Body of pancreas (tissue), 4 donors: ENCODE measurements at regions not wholly inside any gene's neighbourhood (a gene's known extent, or its start where the extent isn't known, plus 50 kb on each side); places are given as distances from the start of the nearest gene placed in this dataset.

ENCODE experiments used
- ATAC-seq: fragments of 150-250 bp; one replicate; pipeline ENCODE4 v1.9.1; 2016
- DNase-seq, 4 donors: peaks; one replicate each; pipeline ENCODE4 v3.0.0-alpha.2; 2019
- H3K27ac ChIP-seq, 4 donors: fragments of 200-600 bp; sonication (generic); 1 replicate in 3 of 4; 2 replicates in 1 of 4; pipeline versions ENCODE4 v1.5.1 to v1.6.1; 2016 to 2019; ENCODE audit warnings: mild to moderate bottlenecking in 1 of 4, mixed read lengths in 1 of 4, moderate library complexity in 1 of 4
- H3K27me3 ChIP-seq, 2 donors: fragments of 200-600 bp; sonication (generic); one replicate each; pipeline ENCODE4 v1.6.0; 2016; ENCODE audit warnings: mild to moderate bottlenecking in 1 of 2
- H3K36me3 ChIP-seq, 2 donors: fragments of 200-600 bp; sonication (generic); replicated peaks in 1 of 2; 2 replicates each; pipeline ENCODE4 v1.5.1; 2016; ENCODE audit warnings: low read depth in 2 of 2; ENCODE audit not compliant: insufficient read depth in 1 of 2
- H3K4me1 ChIP-seq: fragments of 200-600 bp; sonication (generic); one replicate; pipeline ENCODE4 v1.6.0; 2016
- H3K4me3 ChIP-seq, 2 donors: fragments of 200-600 bp; sonication (generic); 1 replicate in 1 of 2; 2 replicates in 1 of 2; pipeline ENCODE4 v1.5.1; 2016 to 2019
- H3K9me3 ChIP-seq, 3 donors: fragments of 200-600 bp; sonication (generic); 1 replicate in 2 of 3; 2 replicates in 1 of 3; pipeline ENCODE4 v1.5.1; 2016
- CTCF ChIP-seq, 7 experiments: fragments of 450-650 bp in 4 of 7; fragments of 200-600 bp in 3 of 7; sonication (generic) in 3 of 7; IDR thresholded peaks; one replicate each; pipeline ENCODE4 v1.5.1; 2016 to 2019; ENCODE audit warnings: antibody characterized with exemption in 7 of 7
- POLR2A ChIP-seq, 3 donors: fragments of 450-650 bp; IDR thresholded peaks; one replicate each; pipeline ENCODE4 v1.6.1; 2016; ENCODE audit warnings: antibody characterized with exemption in 3 of 3, mild to moderate bottlenecking in 2 of 3
- WGBS, 2 donors: methylation state at CpG; one replicate each; pipeline ENCODE4 v1.1.5; 2017; 5-methylcytosine and 5-hydroxymethylcytosine counted together
- intact Hi-C: fragments of 100-400 bp; cut with DNase I; formaldehyde crosslinking; loops from one replicate; pipeline ENCODE4 v1.15.1; 2023

- ATAC-seq (no peak), DNase-seq (no peak)
- WGBS, 2 donors: 90% methylated on average over 1 of the region's 1 CpG
- no peaks in the 10 kb centered on the region for H3K27me3 ChIP-seq
- H3K27ac ChIP-seq: no peak overlapping the region
- H3K9me3 ChIP-seq: no peaks in the 10 kb centered on the region
- H3K36me3 ChIP-seq: no peaks in the 10 kb centered on the region
- no peak for TF ChIP-seq POLR2A (IDR thresholded peaks at IDR 0.05)
- TF ChIP-seq CTCF (IDR thresholded peaks at IDR 0.05): no peak
- H3K4me3 ChIP-seq: no peak overlapping the region
- no peaks in the 10 kb centered on the region for H3K4me1 ChIP-seq
- intact Hi-C loops: no loop called here
Observed at GRCh38 chr9:78896479-78896878, 599.6 kb downstream of the PSAT1 start.

- intact Hi-C loops: no loop called here
- ATAC-seq (no peak), DNase-seq (no peak)
- Histone ChIP-seq H3K4me1 (no peaks in the 10 kb centered on the region), H3K36me3 (no peaks in the 10 kb centered on the region), H3K27ac (no peak overlapping the region), H3K27me3 (no peaks in the 10 kb centered on the region), H3K9me3 (no peaks in the 10 kb centered on the region), H3K4me3 (no peak overlapping the region)
- WGBS, 2 donors: 88 to 95% methylated on average over 1 of the region's 1 CpG
- TF ChIP-seq CTCF (IDR thresholded peaks at IDR 0.05): no peak
- no peak for TF ChIP-seq POLR2A (IDR thresholded peaks at IDR 0.05)
Observed at GRCh38 chr9:78898234-78898633, 601.3 kb downstream of the PSAT1 start.

DNA sequence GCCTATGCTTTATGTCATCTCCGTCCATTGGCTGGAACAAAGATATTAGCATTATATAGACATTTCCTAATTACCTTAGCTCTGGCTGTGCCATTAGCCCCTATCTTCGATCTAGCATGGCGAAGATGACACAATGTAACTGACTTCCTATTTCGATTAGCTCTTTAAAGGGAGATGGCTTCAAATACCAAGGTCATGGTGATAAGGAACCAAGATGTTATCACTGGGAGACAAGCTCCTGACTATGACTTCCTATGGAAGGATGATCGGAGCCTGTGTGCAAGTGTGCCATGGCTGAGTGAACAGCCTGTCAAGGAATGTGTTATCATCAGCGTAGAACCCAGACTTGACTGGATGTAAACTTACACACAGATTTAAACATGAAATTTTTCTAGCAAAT, 602.1 kb downstream of the PSAT1 start:
- DNase-seq: no peak
- Histone ChIP-seq H3K36me3 (no peaks in the 10 kb centered on the region), H3K9me3 (no peaks in the 10 kb centered on the region), H3K4me3 (no peak overlapping the region), H3K4me1 (no peaks in the 10 kb centered on the region), H3K27ac (no peak overlapping the region), H3K27me3 (no peaks in the 10 kb centered on the region)
- intact Hi-C loops: no loop called here
- TF ChIP-seq POLR2A (IDR thresholded peaks at IDR 0.05) (no peak), CTCF (IDR thresholded peaks at IDR 0.05) (no peak)
- 90 to 94% methylated on average over 6 of the region's 6 CpGs for WGBS, 2 donors
- ATAC-seq: no peak

DNA sequence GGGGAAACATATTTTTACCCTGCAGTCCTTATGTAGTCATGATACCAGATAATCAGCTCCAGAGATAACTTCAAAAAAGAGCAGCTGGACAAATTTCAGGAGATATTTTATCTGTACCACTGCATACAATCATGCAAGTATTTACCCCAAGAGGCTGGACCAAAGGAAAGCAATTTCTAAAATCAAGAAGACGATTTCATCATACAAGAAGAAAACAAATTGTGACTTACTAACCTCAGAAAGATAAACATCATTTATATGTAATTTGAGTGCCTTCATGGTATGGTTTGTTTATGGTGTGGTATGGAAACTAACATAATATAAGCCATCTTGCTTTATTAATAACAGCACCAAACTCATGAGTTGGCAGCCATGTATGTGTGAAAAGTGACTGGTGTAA, 603.6 kb downstream of the PSAT1 start:
- H3K27ac ChIP-seq: no peak overlapping the region
- no peaks in the 10 kb centered on the region for H3K36me3 ChIP-seq
- no peak for TF ChIP-seq POLR2A (IDR thresholded peaks at IDR 0.05)
- no peak for TF ChIP-seq CTCF (IDR thresholded peaks at IDR 0.05)
- no peaks in the 10 kb centered on the region for H3K9me3 ChIP-seq
- peaks cover 9% of the 10 kb centered on the region for H3K4me1 ChIP-seq
- H3K4me3 ChIP-seq: no peak overlapping the region
- DNase-seq: no peak
- H3K27me3 ChIP-seq: no peaks in the 10 kb centered on the region
- 36 to 49% methylated on average over 1 of the region's 1 CpG for WGBS, 2 donors
- intact Hi-C loops: no loop called here
- no peak for ATAC-seq

DNA sequence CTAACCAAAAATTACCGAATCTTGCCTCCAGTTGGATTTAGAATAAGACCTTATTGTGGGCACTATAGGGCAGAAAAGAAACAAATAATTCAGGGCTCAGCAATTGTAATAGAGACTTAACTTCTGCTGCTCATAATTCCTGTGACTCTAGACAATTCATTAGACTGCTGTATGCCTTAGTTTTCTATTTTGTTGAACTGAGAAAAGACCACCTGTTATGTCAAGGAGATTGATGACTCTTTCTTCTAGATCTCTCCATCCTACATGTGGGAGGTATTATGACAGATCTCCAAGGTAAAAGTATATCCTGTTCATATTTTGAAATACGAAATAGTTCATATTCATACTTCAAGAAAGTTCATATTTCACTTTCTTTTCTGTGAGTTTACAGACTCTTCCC, 605.1 kb downstream of the PSAT1 start:
- DNase-seq: no peak

More for the DNA sequence above, 605.1 kb downstream of the PSAT1 start:
- Histone ChIP-seq H3K4me3 (no peak overlapping the region), H3K9me3 (no peaks in the 10 kb centered on the region), H3K36me3 (no peaks in the 10 kb centered on the region), H3K4me1 (peaks cover 12% of the 10 kb centered on the region), H3K27ac (no peak overlapping the region), H3K27me3 (no peaks in the 10 kb centered on the region)
- TF ChIP-seq CTCF (IDR thresholded peaks at IDR 0.05) (no peak), POLR2A (IDR thresholded peaks at IDR 0.05) (no peak)
- WGBS, 2 donors: 85% methylated on average over 2 of the region's 2 CpGs
- no peak for ATAC-seq
- intact Hi-C loops: no loop called here
